MCF 10A (cell line): ENCODE measurements at regions not wholly inside any gene's neighbourhood (a gene's known extent, or its start where the extent isn't known, plus 50 kb on each side); places are given as distances from the start of the nearest gene placed in this dataset.
A peak's percentile ranks its signal among the peaks of the same experiment; 100 is the strongest.

Source experiments
- BruUV-seq: library from RNA; stranded (reverse); fragments of 400-500 nt; replicated peaks from 2 replicates; lab custom pipeline; 2021; lab: Mats Ljungman, UMichigan
- CTCF ChIA-PET: fragments of 300-600 bp; sonication (Branson Sonifier 250); formaldehyde crosslinking; extraction: SDS; loops from one replicate; lab custom pipeline; 2021; ENCODE audit warnings: antibody characterized with exemption, inconsistent platforms; lab: Yijun Ruan, JAX
- POLR2A ChIA-PET: fragments of 300-600, 350-650 bp; sonication (Branson Sonifier 250); formaldehyde crosslinking; extraction: SDS; loops from one replicate; lab custom pipeline; 2020; ENCODE audit warnings: antibody characterized with exemption, inconsistent platforms; lab: Yijun Ruan, JAX
- DNase-seq: peaks from one replicate; pipeline ENCODE4 v3.0.0-alpha.2; 2018; ENCODE audit not compliant: unreplicated experiment
- H3K27ac Mint-ChIP-seq: one replicate; pipeline ENCODE4 v1.8.0; 2022; ENCODE audit warnings: mild to moderate bottlenecking, low read depth, mixed read lengths; ENCODE audit not compliant: unreplicated experiment
- H3K27me3 Mint-ChIP-seq: one replicate; pipeline ENCODE4 v1.8.0; 2022; ENCODE audit warnings: mixed read lengths; ENCODE audit not compliant: insufficient read depth, unreplicated experiment
- H3K36me3 Mint-ChIP-seq: one replicate; pipeline ENCODE4 v1.8.0; 2022; ENCODE audit warnings: mild to moderate bottlenecking, moderate library complexity, mixed read lengths; ENCODE audit not compliant: insufficient read depth, unreplicated experiment
- H3K4me1 Mint-ChIP-seq: one replicate; pipeline ENCODE4 v1.8.0; 2022; ENCODE audit warnings: mixed read lengths; ENCODE audit not compliant: insufficient read depth, unreplicated experiment
- H3K4me3 Mint-ChIP-seq: one replicate; pipeline ENCODE4 v1.8.0; 2022; ENCODE audit warnings: mild to moderate bottlenecking, moderate library complexity, mixed read lengths; ENCODE audit not compliant: unreplicated experiment
- H3K9me3 Mint-ChIP-seq: one replicate; pipeline ENCODE4 v1.8.0; 2022; ENCODE audit warnings: mixed read lengths; ENCODE audit not compliant: unreplicated experiment
- intact Hi-C: fragments of 100-400 bp; cut with micrococcal nuclease; formaldehyde crosslinking; loops from 2 replicates; pipeline ENCODE4 v1.14.1; 2022
- TF ChIP-seq, protein P1 (sequence below): fragments of 200-600 bp; IDR thresholded peaks from one replicate; pipeline ENCODE4 v1.8.0; 2022; ENCODE audit warnings: antibody characterized with exemption, mild to moderate bottlenecking; ENCODE audit not compliant: unreplicated experiment

DNA sequence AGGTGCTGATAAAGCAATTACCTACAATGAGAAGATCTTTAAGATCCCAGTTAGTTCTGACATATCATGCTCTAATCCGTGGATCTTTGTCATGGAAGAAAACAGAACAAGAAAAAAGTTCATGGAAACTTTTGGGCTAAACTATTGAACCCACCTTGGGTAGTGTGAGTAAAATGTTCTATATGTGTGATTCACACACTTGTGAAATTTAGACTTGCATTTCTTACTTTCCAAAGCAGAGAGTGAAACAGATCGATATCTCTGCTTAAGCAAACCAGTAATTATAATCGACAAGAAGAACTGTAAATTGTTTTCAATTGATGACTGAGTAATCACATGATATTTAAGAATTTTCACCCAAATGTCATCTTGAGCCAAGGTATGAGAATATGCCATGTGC is 214.2 kb downstream of the HRH4 start:
- no peaks in the 10 kb centered on the region for H3K9me3 Mint-ChIP-seq
- H3K27ac Mint-ChIP-seq: no peak overlapping the region
- H3K27me3 Mint-ChIP-seq: peaks cover 25% of the 10 kb centered on the region
- H3K4me3 Mint-ChIP-seq: no peak overlapping the region
- TF ChIP-seq, protein P1, sequence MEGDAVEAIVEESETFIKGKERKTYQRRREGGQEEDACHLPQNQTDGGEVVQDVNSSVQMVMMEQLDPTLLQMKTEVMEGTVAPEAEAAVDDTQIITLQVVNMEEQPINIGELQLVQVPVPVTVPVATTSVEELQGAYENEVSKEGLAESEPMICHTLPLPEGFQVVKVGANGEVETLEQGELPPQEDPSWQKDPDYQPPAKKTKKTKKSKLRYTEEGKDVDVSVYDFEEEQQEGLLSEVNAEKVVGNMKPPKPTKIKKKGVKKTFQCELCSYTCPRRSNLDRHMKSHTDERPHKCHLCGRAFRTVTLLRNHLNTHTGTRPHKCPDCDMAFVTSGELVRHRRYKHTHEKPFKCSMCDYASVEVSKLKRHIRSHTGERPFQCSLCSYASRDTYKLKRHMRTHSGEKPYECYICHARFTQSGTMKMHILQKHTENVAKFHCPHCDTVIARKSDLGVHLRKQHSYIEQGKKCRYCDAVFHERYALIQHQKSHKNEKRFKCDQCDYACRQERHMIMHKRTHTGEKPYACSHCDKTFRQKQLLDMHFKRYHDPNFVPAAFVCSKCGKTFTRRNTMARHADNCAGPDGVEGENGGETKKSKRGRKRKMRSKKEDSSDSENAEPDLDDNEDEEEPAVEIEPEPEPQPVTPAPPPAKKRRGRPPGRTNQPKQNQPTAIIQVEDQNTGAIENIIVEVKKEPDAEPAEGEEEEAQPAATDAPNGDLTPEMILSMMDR: no peak
- no peaks in the 10 kb centered on the region for H3K4me1 Mint-ChIP-seq
- no peaks in the 10 kb centered on the region for H3K36me3 Mint-ChIP-seq
- DNase-seq: no peak
- intact Hi-C loops: loop anchor here (5.0 kb wide), 1 partner anchor 132 kb away; no protein-coding TSS in a partner anchor
- no TSS peak for BruUV-seq
- CTCF ChIA-PET: no interaction called here
- POLR2A ChIA-PET: no interaction called here

DNA sequence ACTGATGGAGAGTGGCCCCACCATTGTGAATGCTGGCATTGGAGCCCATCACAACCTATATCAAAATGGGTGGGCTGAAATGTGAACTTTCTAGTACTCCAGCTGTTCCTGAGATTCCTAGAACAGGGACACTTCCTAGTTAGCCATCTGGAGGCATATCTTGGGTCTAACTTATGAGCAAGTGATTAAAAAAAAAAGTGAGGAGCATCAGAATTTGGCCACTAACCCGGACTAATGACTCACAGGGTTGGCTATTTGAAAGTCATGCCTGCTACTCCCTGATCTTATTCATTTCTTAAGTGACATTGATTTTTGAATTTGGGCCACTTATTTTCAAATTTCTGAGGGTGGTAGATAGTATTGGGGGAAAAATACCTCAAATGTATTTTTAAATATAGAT is 216.6 kb downstream of the HRH4 start:
- intact Hi-C loops: no loop called here
- TF ChIP-seq, protein P1: no peak
- no TSS peak for BruUV-seq
- DNase-seq: peak; percentile 3
- no peaks in the 10 kb centered on the region for H3K4me1 Mint-ChIP-seq
- POLR2A ChIA-PET: no interaction called here
- H3K27ac Mint-ChIP-seq: no peak overlapping the region
- CTCF ChIA-PET: interaction anchor here (2.6 kb wide), 1 partner anchor 50 kb away, joined by 8 read pairs; no protein-coding TSS in a partner anchor
- no peak overlapping the region for H3K4me3 Mint-ChIP-seq
- H3K36me3 Mint-ChIP-seq: no peaks in the 10 kb centered on the region
- peaks cover 14% of the 10 kb centered on the region for H3K27me3 Mint-ChIP-seq
- H3K9me3 Mint-ChIP-seq: no peaks in the 10 kb centered on the region

DNA sequence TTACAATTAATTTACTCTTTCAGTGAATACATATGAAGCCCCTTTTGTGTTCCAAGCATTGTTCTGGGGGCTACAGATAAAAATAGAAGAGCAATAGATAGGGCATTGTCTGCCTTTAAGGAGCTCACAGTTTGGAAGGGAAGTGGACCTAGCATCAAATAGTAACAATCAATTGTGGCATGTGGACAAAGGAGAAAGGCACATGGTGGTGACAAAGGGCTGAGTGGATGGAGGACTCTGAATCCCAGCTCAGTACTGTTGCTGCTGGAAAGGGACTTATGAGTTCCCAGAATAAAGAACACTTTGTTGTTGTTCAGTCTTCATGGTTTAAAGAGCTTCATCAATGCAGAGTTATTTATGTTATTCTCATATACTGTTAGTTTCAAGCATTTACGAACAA is 217.7 kb downstream of the HRH4 start:
- intact Hi-C loops: no loop called here
- ChIA-PET CTCF (interaction anchor here (0.9 to 2.6 kb wide), 3 partner anchors 46 to 49 kb away, joined by 3 to 8 read pairs (median 3); no protein-coding TSS in a partner anchor), POLR2A (no interaction called here)
- TF ChIP-seq, protein P1: no peak
- Mint-ChIP-seq H3K4me3 (no peak overlapping the region), H3K36me3 (no peaks in the 10 kb centered on the region), H3K4me1 (no peaks in the 10 kb centered on the region), H3K9me3 (no peaks in the 10 kb centered on the region), H3K27me3 (peaks cover 14% of the 10 kb centered on the region), H3K27ac (no peak overlapping the region)
- no TSS peak for BruUV-seq
- DNase-seq: no peak

DNA sequence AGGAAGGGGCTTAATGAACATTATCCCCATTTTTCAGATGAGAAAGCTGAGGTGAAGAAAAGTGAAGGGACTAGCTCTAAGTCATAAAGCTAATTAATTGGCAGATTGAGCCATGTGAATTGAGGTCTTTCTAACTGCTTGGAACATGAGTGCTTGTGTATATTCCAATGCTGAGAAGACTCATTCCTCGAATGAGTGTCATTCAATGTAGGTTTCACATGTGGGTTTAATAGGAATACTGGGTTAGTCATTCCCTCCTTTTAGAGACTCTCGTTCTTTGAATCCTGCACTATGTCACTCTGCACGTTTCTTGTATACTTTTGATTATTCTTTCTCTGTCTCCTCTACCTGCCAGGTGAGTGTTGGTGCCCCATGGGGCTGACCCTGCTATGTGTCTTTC is 218.2 kb downstream of the HRH4 start:
- Mint-ChIP-seq H3K27me3 (peaks cover 14% of the 10 kb centered on the region), H3K27ac (no peak overlapping the region), H3K9me3 (no peaks in the 10 kb centered on the region), H3K4me3 (no peak overlapping the region), H3K4me1 (no peaks in the 10 kb centered on the region), H3K36me3 (no peaks in the 10 kb centered on the region)
- intact Hi-C loops: no loop called here
- ChIA-PET CTCF (interaction anchor here (0.9 to 1.0 kb wide), 2 partner anchors 45 to 48 kb away, joined by 3 read pairs; no protein-coding TSS in a partner anchor), POLR2A (no interaction called here)
- BruUV-seq: no TSS peak
- no peak for DNase-seq
- TF ChIP-seq, protein P1: no peak
